ENCODE measurements at regions not wholly inside any gene's neighbourhood (a gene's known extent, or its start where the extent isn't known, plus 50 kb on each side); places are given as distances from the start of the nearest gene placed in this dataset.

DNA sequence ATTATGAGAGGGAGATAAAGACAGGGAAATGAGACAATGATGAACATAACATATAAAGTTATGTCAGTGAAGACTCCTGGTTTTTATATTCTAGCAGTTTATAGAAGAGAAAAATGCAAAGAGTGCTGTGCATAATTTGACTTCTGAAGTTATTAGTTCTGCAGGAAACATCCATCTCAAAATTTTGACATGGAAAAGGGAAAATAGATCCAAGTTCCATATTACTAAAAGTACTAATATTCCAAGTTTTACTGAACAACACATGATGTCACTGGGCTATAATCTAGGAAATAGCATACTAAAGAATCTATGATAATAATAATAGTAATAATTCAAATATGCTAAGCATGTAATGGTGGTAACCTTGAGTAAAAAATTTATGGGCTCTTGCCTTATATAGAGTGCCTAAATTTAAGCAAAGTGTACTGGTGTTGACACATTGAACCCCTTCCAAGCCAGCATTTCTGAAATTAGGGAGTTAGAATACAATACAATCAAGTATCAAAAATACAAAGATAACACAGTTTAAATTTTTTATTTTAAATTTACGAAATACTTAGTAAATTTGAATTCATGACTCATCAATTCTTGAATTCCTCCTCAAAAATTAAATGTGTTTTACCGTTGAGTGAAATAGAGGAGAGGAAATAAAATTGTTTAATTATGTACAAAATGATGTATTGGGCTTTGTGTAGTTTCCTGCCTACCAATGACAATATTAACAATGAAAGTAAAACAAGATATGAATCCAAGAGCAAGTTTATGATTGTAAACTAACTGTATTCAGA, 102.8 kb upstream of the KCND2 start:
- FAIRE-seq (no peak), DNase-seq (ENCODE audit: low read depth, low spot score) (no peak)
- no peaks in the 10 kb centered on the region for H3K79me2 ChIP-seq (ENCODE audit: control insufficient read depth, insufficient read depth, low read length)
- peaks cover 14% of the 10 kb centered on the region for H3K4me1 ChIP-seq (ENCODE audit: control insufficient read depth, extremely low read depth, insufficient read depth, low read length)
- H3K27me3 ChIP-seq (ENCODE audit: control insufficient read depth, extremely low read depth, insufficient read depth, low read length): no peaks in the 10 kb centered on the region
- H3K9me3 ChIP-seq (ENCODE audit: control insufficient read depth, low read depth, low read length): no peaks in the 10 kb centered on the region
- H2AFZ ChIP-seq (ENCODE audit: control insufficient read depth, low read length): no peak overlapping the region
- H3K9me1 ChIP-seq (ENCODE audit: control insufficient read depth, extremely low read depth, insufficient read depth, low read length): no peaks in the 10 kb centered on the region
- H3K4me2 ChIP-seq (ENCODE audit: control insufficient read depth, extremely low read depth, insufficient read depth, low read depth, low read length): no peak overlapping the region
- no peaks in the 10 kb centered on the region for H3K36me3 ChIP-seq (ENCODE audit: control insufficient read depth in 2 of 2, extremely low read depth in 1 of 2, insufficient read depth in 2 of 2, low read length in 2 of 2)
- no peak overlapping the region for H3K4me3 ChIP-seq (ENCODE audit: control insufficient read depth in 2 of 3, extremely low read depth in 1 of 3, insufficient read depth in 2 of 3, low read depth in 1 of 3, low read length in 3 of 3)
- dilution Hi-C loops (cut with MboI; ENCODE audit: extremely low pct_ligation_motif_present, low sequenced_read_pairs): no loop called here
- H4K20me1 ChIP-seq (ENCODE audit: control insufficient read depth, extremely low read depth, insufficient read depth, low read length): no peaks in the 10 kb centered on the region
- no peak overlapping the region for H3K9ac ChIP-seq (ENCODE audit: control insufficient read depth, extremely low read depth, insufficient read depth, low read length)
- H3K27ac ChIP-seq (ENCODE audit: control insufficient read depth, insufficient read depth, low read length): no peak overlapping the region
- no peak for TF ChIP-seq EZH2 (IDR thresholded peaks at IDR 0.05; ENCODE audit: low read length)
- TF ChIP-seq, protein P1, sequence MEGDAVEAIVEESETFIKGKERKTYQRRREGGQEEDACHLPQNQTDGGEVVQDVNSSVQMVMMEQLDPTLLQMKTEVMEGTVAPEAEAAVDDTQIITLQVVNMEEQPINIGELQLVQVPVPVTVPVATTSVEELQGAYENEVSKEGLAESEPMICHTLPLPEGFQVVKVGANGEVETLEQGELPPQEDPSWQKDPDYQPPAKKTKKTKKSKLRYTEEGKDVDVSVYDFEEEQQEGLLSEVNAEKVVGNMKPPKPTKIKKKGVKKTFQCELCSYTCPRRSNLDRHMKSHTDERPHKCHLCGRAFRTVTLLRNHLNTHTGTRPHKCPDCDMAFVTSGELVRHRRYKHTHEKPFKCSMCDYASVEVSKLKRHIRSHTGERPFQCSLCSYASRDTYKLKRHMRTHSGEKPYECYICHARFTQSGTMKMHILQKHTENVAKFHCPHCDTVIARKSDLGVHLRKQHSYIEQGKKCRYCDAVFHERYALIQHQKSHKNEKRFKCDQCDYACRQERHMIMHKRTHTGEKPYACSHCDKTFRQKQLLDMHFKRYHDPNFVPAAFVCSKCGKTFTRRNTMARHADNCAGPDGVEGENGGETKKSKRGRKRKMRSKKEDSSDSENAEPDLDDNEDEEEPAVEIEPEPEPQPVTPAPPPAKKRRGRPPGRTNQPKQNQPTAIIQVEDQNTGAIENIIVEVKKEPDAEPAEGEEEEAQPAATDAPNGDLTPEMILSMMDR (optimal IDR thresholded peaks at IDR 0.05 in 1 of 3, IDR thresholded peaks at IDR 0.05 in 1 of 3, conservative IDR thresholded peaks at IDR 0.05 in 1 of 3; ENCODE audit: extremely low read depth in 1 of 3, insufficient read depth in 2 of 3, low read length in 3 of 3): no peak

DNA sequence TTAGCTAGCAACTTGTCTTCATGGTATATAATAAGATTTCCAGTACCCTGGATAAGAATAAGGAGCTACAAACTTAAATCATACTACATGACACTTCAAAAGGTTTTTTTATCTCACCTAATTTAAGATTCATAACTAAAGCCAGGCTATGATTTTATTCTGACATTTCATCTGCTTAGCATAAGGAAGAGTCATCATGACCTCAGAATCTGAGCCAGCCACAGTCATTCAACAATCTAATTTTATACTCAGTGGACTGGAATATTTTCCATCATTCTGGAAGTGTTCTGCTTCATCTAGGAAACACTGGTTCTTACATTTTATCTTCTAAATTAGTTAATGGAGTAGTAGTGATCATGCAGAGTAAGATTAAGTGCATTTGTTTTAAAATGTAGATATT, 102.1 kb upstream of the KCND2 start:
- Histone ChIP-seq H3K4me1 (ENCODE audit: control insufficient read depth, extremely low read depth, insufficient read depth, low read length) (peaks cover 14% of the 10 kb centered on the region), H3K36me3 (ENCODE audit: control insufficient read depth in 2 of 2, extremely low read depth in 1 of 2, insufficient read depth in 2 of 2, low read length in 2 of 2) (no peaks in the 10 kb centered on the region), H3K4me2 (ENCODE audit: control insufficient read depth, extremely low read depth, insufficient read depth, low read depth, low read length) (peak overlapping the region; percentile 67), H4K20me1 (ENCODE audit: control insufficient read depth, extremely low read depth, insufficient read depth, low read length) (no peaks in the 10 kb centered on the region), H3K4me3 (ENCODE audit: control insufficient read depth in 2 of 3, extremely low read depth in 1 of 3, insufficient read depth in 2 of 3, low read depth in 1 of 3, low read length in 3 of 3) (peak overlapping the region in 1 of 3 experiments; percentile 38), H3K9me3 (ENCODE audit: control insufficient read depth, low read depth, low read length) (no peaks in the 10 kb centered on the region), H3K79me2 (ENCODE audit: control insufficient read depth, insufficient read depth, low read length) (no peaks in the 10 kb centered on the region), H3K9me1 (ENCODE audit: control insufficient read depth, extremely low read depth, insufficient read depth, low read length) (no peaks in the 10 kb centered on the region), H3K9ac (ENCODE audit: control insufficient read depth, extremely low read depth, insufficient read depth, low read length) (no peak overlapping the region), H3K27me3 (ENCODE audit: control insufficient read depth, extremely low read depth, insufficient read depth, low read length) (no peaks in the 10 kb centered on the region), H2AFZ (ENCODE audit: control insufficient read depth, low read length) (no peak overlapping the region), H3K27ac (ENCODE audit: control insufficient read depth, insufficient read depth, low read length) (peak overlapping the region; percentile 43)
- TF ChIP-seq, protein P1 (optimal IDR thresholded peaks at IDR 0.05 in 1 of 3, IDR thresholded peaks at IDR 0.05 in 1 of 3, conservative IDR thresholded peaks at IDR 0.05 in 1 of 3; ENCODE audit: extremely low read depth in 1 of 3, insufficient read depth in 2 of 3, low read length in 3 of 3): no peak
- TF ChIP-seq EZH2 (IDR thresholded peaks at IDR 0.05; ENCODE audit: low read length): no peak
- dilution Hi-C loops (cut with MboI; ENCODE audit: extremely low pct_ligation_motif_present, low sequenced_read_pairs): no loop called here
- FAIRE-seq (no peak), DNase-seq (ENCODE audit: low read depth, low spot score) (no peak)

Data from keratinocyte (primary cell).